Inflammatory macrophage treated with lipopolysaccharide for 1 hour (primary cell): ENCODE measurements at regions not wholly inside any gene's neighbourhood (a gene's known extent, or its start where the extent isn't known, plus 50 kb on each side); places are given as distances from the start of the nearest gene placed in this dataset.
"Not testable (repeated sequence)": the region's sequence is repeated elsewhere in the genome, so short reads cannot be mapped to it uniquely, and the experiment has no call there.

Source experiments
- DNase-seq, 2 donors: peaks; one replicate each; pipeline ENCODE4 v3.0.0-alpha.2; 2020 to 2022

DNA sequence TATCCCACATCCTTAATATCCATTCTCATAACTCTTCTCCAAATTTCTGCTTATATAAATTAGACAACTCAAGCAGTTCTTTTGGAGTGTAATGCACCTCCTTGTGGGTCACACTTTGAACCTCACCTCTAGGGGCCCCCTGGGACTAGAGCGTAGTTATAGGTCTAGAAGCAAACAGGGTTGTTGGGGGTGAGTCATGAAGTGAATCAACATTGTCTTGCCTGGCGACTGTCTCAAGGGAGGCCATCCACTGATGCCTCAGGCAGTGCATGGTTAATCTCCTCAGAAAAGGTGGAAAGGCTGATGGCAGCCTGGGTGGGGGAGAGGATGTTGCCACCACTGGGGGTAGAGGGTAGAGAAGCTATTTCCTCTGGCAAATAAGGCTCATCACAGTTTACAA lies 129.1 kb downstream of the TNFRSF21 start:
- DNase-seq: no peak

DNA sequence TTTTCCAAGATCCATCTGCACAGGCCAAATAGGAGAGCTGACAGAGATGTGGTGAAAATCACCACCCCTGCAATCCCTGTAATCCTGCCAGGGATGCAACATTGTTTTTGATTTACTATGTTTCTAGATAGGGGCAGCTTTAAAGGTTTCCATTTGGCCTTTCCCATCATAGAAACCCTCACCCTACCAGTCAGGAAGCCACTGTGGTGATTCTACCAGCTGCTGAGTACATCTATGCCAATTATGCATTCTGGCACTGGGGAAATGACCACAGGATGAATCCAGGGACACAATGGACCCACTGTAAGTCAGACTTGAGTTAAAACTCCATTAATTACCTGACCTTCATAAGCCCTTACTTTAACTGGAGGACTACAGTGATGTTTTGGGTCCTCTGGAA lies 130.4 kb downstream of the TNFRSF21 start:
- DNase-seq: no peak

- DNase-seq: no peak
Observed at GRCh38 chr6:47175656-47176055, 133.5 kb upstream of the ADGRF1 start.

GRCh38 chr6:47174502-47175023 lies 132.4 kb upstream of the ADGRF1 start:
- no peak for DNase-seq

GRCh38 chr6:47174063-47174462 lies 131.9 kb upstream of the ADGRF1 start:
- DNase-seq: not testable (repeated sequence)

DNA sequence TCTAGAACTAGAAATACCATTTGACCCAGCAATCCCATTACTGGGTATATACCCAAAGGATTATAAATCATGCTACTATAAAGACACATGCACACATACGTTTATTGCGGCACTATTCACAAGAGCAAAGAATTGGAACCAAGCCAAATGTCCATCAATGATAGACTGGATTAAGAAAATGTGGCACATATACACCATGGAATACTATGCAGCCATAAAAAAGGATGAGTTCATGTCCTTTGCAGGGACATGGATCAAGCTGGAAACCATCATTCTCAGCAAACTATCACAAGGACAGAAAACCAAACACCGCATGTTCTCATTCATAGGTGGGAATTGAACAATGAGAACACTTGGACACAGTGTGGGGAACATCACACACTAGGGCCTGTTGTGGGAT lies 131.0 kb upstream of the ADGRF1 start:
- not testable (repeated sequence) for DNase-seq

DNA sequence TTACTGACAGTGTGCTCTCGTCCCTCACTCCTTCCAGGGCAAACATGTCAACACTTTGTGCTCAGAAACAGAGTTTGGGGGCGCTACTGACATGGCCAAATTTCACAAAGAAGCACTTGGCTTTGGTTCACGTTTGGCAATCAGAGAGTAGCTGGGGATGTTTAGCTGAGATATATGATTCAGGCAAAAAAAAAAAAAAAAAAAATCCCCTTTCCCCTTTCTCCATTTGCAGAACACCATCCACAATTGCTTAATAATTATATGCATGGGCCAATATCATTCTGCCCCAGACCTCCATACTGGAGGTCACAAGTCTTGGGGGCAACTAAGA lies 128.4 kb upstream of the ADGRF1 start:
- DNase-seq: peak; percentile 58 to 65

DNA sequence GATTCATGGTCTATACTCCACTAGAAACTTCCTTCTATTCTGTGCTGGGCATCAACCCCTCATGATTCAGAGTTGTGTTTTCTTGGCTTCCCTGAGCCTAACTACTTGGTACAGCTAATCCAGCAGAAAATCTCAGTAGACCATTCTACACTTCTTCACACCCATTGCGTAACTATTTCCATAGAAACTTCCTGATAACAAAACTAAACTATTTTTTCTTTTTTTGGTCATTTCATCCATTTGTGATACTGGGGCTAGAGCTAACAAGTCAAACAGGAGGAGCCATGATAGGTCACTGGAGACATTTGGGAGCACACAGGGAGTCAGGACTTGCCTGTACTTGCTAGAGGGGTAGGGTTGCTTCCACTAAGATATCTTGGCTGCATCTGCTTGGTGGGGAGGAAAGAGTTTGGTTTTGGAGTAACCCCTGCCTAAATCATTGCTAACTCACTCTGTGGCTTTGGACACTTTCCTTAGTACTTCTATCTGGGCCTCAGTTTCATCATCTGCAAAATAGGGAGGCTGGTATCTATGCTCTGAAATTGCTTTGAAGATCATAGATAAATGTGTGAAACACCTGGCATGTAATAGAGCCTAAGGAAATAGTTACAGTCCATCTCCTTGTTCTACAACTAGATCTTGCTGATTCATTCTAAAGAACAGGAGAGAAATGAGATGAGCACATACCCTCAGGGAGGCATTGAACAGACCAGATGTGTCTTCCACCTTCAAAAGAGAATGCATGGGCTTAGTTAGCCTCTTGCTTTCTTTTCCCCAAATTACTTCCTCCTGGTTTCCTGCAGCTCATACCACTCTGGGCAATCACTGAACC lies 127.9 kb upstream of the ADGRF1 start:
- no peak for DNase-seq

GRCh38 chr6:47168180-47168579 lies 126.0 kb upstream of the ADGRF1 start:
- DNase-seq: peak; percentile 59 to 88

- peak; percentile 46 to 62 for DNase-seq
Observed at GRCh38 chr6:47165918-47166317, 123.8 kb upstream of the ADGRF1 start.

DNA sequence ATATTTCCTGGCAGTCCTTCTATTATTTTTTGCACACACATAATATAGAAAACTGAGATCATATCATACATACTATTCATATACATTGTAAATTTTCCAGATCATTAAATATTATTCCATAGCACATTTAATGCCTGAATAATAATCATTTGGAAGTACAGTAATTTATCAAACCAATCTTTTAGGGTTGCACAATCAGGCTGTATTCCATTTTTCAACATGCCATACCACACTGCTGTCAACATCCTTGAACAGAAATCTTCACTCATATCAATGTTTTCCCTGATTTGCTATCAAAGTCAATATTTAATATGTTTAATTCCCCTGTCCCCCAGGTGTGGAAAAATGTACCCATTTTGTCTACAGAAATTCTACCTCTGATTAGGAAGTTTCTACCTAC lies 122.7 kb upstream of the ADGRF1 start:
- DNase-seq: no peak

DNA sequence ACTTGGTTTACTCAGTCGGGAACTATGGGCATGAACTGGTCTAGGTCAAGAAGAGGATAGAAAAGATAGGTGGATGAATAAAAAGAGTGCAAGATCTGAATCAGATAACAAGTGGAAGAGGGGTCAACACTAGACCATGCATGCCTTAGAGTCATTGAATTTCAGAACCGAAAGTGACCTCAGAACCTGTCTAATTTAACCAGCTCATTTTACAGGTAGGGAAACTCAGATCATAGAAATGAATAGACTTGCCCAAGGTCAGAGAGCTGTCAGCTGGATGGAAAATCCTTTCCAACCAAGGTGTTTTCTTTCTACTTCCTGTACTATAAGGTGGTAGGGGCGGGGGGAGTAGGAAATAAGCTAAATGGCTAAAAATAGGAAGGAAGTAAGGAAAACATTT lies 121.4 kb upstream of the ADGRF1 start:
- DNase-seq: no peak

- peak; percentile 48 to 75 for DNase-seq
Observed at GRCh38 chr6:47162793-47163192, 120.7 kb upstream of the ADGRF1 start.

DNA sequence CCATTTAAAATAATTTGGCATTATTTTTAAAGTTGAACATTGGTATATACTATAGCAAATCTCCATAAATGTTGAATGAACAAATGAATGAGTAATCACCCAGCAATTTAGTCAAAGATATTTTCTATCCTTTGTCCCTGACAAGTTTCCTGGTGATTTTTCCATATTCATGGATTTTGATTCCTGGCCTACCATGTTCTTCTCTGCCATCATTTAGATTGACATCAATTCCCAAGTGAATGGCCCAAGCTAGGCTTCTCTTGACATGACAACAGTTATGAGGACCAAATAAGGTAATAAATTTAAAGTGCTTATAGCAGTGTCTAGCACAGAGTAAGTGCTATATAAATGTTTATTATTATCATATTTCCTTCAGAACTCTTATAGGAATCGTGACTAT lies 120.1 kb upstream of the ADGRF1 start:
- no peak for DNase-seq

DNA sequence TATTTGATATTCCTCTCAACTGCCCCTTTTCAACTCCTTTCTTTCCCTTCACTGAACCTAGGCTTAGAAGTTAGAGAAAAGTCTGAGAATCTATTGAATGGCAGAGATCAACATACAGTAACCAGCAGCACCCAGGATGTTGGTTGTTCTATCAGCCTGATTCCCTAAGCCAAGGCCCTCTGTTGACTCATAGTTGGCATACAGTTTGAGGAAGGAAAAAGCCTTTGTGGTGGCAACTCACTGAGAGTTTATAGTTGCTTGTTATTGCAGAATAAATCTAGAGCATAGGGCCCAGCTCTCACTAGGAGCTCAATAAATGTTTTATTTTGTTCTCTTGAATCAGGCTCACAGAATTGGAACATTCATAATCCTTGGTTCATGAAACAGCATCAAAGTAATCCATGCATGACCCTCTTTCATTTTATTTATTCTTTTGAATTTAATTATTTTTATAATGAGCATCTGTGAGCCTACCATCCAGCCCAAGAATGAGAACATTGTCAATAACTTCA lies 119.1 kb upstream of the ADGRF1 start:
- peak; percentile 85 to 91 for DNase-seq

DNA sequence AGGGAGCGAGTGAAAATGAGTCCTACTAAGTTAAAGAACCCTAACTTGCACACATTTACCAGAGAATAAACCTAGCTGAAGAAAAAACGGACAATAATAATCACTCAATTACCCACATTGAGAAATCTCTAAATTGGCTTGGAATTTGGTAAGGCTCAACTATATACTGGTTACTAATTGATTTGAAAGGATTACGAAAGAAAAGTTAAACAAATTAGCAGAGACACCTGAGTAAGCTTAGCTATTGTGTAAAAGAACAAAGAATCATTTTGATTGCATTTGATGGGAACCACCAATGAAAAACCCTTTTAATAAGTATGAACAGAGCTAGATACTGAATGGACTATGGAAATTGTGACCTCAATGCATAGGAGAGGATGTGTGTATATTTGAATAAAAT lies 118.6 kb upstream of the ADGRF1 start:
- DNase-seq: no peak

GRCh38 chr6:47159763-47160162 lies 117.6 kb upstream of the ADGRF1 start:
- DNase-seq: no peak

- no peak for DNase-seq
Observed at GRCh38 chr6:47157653-47158219, 115.6 kb upstream of the ADGRF1 start.

- no peak for DNase-seq
Observed at GRCh38 chr6:47157063-47157462, 114.9 kb upstream of the ADGRF1 start.

- DNase-seq: no peak
Observed at GRCh38 chr6:47156196-47156595, 114.1 kb upstream of the ADGRF1 start.

GRCh38 chr6:47153404-47153755 lies 111.2 kb upstream of the ADGRF1 start:
- no peak for DNase-seq

DNA sequence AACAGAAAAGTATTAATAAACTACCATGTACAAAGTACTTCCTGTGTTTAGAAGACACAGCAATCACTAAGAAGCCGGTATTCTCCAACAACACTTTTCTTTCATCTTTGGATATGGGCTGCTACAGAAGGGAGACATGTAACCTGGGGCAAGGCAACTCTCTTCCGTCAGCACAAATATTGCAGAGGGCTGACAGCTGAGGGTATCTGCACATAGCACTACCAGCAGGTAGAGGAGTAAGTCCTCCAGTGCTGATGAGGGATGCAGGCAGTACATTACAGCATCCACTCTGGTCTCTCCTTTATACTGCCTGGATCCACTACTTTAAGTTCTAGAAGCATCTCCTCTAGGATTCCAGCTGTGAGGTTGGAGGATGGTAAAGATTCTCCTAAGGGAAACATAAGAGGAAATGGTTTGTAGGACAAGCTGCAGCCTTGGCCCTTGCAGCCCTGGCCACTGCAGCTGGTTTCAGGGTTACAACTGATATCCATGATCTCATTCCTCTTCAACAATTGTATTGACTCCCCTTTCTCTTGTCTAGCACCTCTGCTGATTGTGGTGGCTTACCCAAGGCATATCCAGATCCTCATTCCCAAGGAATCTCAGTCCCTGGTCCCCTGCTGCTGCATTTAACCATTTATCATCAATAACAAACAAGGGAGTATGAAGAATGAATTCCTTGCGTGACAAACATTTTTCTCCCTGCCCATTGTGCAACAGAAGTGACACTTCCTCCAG lies 110.7 kb upstream of the ADGRF1 start:
- no peak for DNase-seq

- no peak for DNase-seq
Observed at GRCh38 chr6:47151232-47151898, 109.2 kb upstream of the ADGRF1 start.
